ENCODE measurements at regions not wholly inside any gene's neighbourhood (a gene's known extent, or its start where the extent isn't known, plus 50 kb on each side); places are given as distances from the start of the nearest gene placed in this dataset.

DNA sequence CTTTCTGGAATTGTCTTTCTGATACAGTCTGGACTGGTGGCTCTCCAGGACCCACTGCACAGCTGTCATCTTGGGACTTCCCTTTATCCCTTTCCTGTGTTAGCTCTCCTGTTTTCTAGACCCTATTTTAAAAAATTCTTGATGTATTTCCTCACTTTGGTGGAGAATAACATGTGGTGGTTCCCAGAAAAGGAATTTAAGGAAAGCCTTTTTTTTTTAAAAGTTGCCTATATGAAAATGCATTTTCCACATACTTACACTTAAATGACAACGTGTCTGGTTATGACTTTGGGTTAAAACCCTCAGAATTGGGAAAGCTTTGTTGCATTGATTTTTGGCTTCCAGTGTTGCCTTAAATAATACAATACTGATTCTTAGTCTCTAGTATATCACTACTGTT, 400.7 kb downstream of the TMEM135 start:
- DNase-seq (ENCODE audit: extremely low read depth in 1 of 2, low read depth in 1 of 2) = no peak

DNA sequence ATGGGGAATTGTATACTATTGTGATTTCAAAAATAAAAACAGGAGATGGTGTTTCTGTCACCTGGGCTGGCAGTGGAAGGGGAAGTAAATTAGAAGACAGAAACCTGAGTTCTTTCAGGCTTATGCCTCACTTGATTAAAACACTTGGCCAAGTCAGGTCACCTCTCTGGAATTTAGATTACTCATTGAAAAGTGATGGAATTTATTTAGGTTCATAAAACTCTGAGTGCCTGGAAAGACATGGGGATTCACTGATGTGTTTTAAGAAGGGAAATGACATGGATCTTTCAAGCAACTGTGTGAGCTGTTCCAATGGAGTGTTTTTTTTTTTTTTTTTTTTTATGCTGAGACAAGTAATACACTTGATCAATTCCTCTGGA, 400.1 kb downstream of the TMEM135 start:
- DNase-seq (ENCODE audit: extremely low read depth in 1 of 2, low read depth in 1 of 2) = no peak

GRCh38 chr11:87437133-87437843, 399.6 kb downstream of the TMEM135 start:
- DNase-seq (ENCODE audit: extremely low read depth in 1 of 2, low read depth in 1 of 2) = no peak

DNA sequence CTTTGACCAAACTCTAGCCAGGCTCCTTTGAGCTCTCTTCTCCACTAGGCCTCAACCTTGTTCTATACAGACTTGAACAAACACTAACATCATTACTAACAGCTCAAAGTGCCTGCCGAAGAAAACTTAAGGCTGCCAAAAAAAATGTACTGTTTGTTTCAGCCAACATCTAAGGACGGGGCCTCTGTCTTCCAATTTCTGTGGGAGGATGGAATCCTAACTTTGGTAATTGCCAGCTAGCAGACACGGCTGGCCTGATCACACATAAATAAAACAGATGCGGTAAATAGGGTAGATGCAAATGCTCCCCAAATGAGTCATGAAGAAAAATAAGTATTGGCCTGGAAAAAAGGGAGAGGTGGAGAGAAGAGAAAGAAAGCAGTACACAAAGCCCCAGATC, 394.3 kb downstream of the TMEM135 start:
- DNase-seq (ENCODE audit: extremely low read depth in 1 of 2, low read depth in 1 of 2) = no peak

DNA sequence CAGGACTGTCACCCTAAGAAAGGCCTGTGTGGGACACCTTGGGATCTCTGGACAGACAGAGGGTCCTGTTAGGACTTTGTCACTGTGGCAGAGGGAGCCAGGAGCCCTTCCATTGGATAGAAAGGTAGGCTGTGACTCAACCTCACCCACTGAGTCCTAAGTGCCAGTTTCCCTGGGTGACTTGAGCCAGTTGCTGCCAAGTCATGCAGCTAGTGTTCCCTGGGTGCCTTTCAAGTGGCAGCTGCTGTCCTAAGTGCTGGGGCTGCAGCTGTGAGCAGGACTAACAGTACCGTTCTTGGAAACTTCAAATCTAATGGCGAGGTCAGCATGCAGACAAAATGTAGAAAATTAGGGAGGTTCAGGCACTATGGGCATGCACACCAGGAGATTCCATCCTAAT, 393.7 kb downstream of the TMEM135 start:
- no peak for DNase-seq (ENCODE audit: extremely low read depth in 1 of 2, low read depth in 1 of 2)

GRCh38 chr11:87430821-87431220, 393.1 kb downstream of the TMEM135 start:
- no peak for DNase-seq (ENCODE audit: extremely low read depth in 1 of 2, low read depth in 1 of 2)

DNA sequence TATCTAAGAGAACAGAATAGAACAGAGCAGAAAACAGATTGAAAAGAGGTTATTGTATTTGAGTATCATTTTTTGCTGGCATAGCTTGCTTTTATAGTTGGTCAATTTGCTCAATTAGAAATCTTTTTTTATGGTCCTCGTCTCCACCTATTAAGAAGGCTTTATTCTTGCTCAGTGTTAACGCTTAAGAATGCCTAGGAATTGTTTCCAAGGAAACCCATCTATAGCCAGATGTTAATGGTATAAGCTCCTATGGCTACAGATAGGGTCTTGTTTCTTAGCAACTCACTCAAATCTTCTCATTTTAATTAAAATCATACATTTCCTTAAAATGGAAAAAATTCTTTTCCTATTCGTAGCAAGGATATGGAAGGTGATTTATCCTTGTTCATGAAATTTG, 392.3 kb downstream of the TMEM135 start:
- DNase-seq (ENCODE audit: extremely low read depth in 1 of 2, low read depth in 1 of 2) = no peak

DNA sequence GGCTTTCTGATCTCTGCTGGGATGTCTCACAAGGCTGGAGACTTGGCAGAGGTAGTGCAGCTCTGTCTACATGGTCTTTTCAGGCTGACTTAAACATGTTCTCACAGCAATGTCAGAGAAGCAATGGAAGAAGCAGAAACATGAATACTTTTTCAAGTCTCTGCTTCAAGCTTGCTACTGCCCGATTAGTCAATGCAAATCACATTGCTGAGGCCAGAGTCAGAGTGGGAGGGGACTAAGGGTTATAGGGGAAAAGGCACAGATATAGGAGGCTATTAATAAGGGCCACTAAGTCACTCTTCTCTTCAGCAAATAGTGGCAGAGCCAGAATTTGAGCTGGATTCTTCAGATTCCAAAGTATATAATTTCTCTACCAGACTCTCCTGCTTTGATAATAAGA, 390.5 kb downstream of the TMEM135 start:
- DNase-seq (ENCODE audit: extremely low read depth in 1 of 2, low read depth in 1 of 2) = no peak

GRCh38 chr11:87425943-87426342, 388.2 kb downstream of the TMEM135 start:
- DNase-seq (ENCODE audit: extremely low read depth in 1 of 2, low read depth in 1 of 2) = no peak

DNA sequence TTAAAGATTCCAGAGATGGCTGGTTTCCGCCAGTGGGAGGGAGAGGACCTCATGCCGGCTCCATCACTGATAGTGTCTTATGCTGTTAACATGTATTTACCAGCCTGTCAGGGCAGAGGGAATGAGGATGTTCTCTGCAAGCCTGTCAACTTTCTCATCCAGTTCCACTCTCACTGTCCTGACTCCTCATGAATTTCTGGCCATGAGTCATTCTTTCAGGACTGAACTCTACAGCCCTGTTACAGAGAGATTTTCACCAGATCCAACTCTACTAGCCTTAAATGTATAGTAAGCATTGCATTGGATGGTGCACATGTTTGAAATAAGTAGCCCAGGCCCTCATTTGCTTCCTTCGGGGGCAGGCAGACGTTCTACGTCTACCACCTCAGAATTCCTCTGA, 387.7 kb downstream of the TMEM135 start:
- no peak for DNase-seq (ENCODE audit: extremely low read depth in 1 of 2, low read depth in 1 of 2)

- DNase-seq (ENCODE audit: extremely low read depth in 1 of 2, low read depth in 1 of 2) = no peak
Measured at GRCh38 chr11:87423161-87423560, 385.4 kb downstream of the TMEM135 start.

DNA sequence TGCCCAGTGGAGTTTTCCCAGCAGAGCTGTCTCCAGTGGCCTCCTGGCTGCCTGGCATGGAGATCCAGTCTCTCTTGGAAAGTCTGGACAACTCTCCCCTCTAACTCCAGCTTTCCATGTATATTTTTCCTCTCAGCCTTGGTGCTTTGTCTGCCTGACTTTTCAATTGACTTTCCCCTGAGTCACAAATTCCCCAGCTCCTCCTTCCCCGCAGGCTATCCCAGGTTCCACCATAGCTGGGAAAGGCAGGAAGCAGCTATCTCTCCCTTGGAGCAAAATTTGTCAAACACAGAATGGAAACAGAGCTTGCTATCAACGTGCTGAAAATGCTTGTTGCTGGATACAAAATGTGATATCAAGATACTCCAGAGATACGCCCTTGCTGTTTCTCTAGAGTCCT, 384.8 kb downstream of the TMEM135 start:
- DNase-seq (ENCODE audit: extremely low read depth in 1 of 2, low read depth in 1 of 2) = no peak

- DNase-seq (ENCODE audit: extremely low read depth in 1 of 2, low read depth in 1 of 2) = no peak
Measured at GRCh38 chr11:87421422-87421821, 383.7 kb downstream of the TMEM135 start.

GRCh38 chr11:87417951-87418350, 380.2 kb downstream of the TMEM135 start:
- no peak for DNase-seq (ENCODE audit: extremely low read depth in 1 of 2, low read depth in 1 of 2)

- no peak for DNase-seq (ENCODE audit: extremely low read depth in 1 of 2, low read depth in 1 of 2)
Measured at GRCh38 chr11:87405843-87406242, 368.1 kb downstream of the TMEM135 start.

GRCh38 chr11:87405356-87405755, 367.6 kb downstream of the TMEM135 start:
- no peak for DNase-seq (ENCODE audit: extremely low read depth in 1 of 2, low read depth in 1 of 2)

- no peak for DNase-seq (ENCODE audit: extremely low read depth in 1 of 2, low read depth in 1 of 2)
Measured at GRCh38 chr11:87401653-87402052, 363.9 kb downstream of the TMEM135 start.

- no peak for DNase-seq (ENCODE audit: extremely low read depth in 1 of 2, low read depth in 1 of 2)
Measured at GRCh38 chr11:87399341-87399740, 361.6 kb downstream of the TMEM135 start.

DNA sequence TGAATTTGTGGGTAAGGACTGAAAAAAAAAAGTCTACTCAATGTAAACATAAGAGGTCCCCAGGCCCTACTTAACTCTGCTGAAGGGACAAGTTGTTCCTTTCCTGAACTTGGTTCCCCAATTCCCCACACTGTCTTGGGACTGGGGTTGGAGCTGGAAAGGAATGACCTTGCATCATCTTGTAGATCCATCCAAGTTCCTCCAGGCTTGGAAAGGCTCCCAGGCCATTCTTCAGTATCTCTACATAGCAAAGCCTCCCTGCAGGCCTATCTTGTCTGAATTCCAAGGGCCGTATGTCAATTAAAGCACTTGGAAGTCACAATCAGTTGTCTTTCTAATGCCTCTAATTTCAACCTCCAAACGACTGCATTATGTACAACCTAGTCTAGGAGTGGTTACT, 361.2 kb downstream of the TMEM135 start:
- DNase-seq (ENCODE audit: extremely low read depth in 1 of 2, low read depth in 1 of 2) = no peak

GRCh38 chr11:87397011-87397865, 359.5 kb downstream of the TMEM135 start:
- DNase-seq (ENCODE audit: extremely low read depth in 1 of 2, low read depth in 1 of 2) = no peak

- DNase-seq (ENCODE audit: extremely low read depth in 1 of 2, low read depth in 1 of 2) = no peak
Measured at GRCh38 chr11:87394924-87395323, 357.2 kb downstream of the TMEM135 start.

DNA sequence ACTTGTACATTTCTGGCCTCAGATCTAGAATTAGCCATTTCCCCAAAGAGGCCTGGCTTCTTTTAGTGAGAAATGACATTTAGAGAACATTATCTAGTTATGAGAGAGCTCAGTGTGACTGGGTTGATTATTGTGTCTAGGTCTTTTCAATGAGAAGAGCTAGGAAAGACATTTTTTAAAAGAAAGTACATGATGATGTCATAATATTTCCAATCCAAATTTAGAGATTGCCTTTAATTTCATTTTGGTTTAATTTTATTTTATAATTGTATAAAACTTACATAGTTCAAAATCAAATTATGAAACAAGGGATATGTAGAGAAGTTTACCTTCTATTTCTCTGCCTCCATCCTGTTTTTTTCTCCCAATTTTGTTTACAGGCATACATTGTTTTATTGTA, 354.9 kb downstream of the TMEM135 start:
- DNase-seq (ENCODE audit: extremely low read depth in 1 of 2, low read depth in 1 of 2) = no peak

Data from stimulated activated CD8-positive, alpha-beta memory T cell treated with anti-CD3 and anti-CD28 coated beads, Interleukin-7, amount 100 ng/mL, for 48 hours (primary cell).